CD14-positive monocyte (primary cell): ENCODE measurements at regions not wholly inside any gene's neighbourhood (a gene's known extent, or its start where the extent isn't known, plus 50 kb on each side); places are given as distances from the start of the nearest gene placed in this dataset.

ENCODE experiments used
- DNase-seq, 3 donors: peaks; one replicate each; pipeline ENCODE4 v3.0.0-alpha.2; 2011 to 2022
- H2AFZ ChIP-seq: 2 replicates; pipeline ENCODE4 v1.6.0; 2012; ENCODE audit warnings: mild to moderate bottlenecking, low read depth, low read length, inconsistent platforms; ENCODE audit not compliant: insufficient read depth, poor library complexity, severe bottlenecking
- H3K27ac ChIP-seq, 2 donors: 1 replicate in 1 of 2; 2 replicates in 1 of 2; pipeline ENCODE4 v1.5.1; 2012 to 2013; ENCODE audit warnings: low read length in 2 of 2, control low read depth in 1 of 2, inconsistent platforms in 1 of 2, low read depth in 1 of 2, mild to moderate bottlenecking in 1 of 2
- H3K27me3 ChIP-seq, 2 donors: one replicate each; pipeline versions ENCODE4 v1.6.0 to v1.6.1; 2011 to 2013; ENCODE audit warnings: low read length in 2 of 2; ENCODE audit not compliant: control insufficient read depth in 2 of 2, insufficient read depth in 2 of 2
- H3K36me3 ChIP-seq, 2 donors: replicated peaks in 1 of 2; 1 replicate in 1 of 2; 2 replicates in 1 of 2; pipeline versions ENCODE4 v1.5.1 to v1.6.1; 2012 to 2013; ENCODE audit warnings: low read length in 2 of 2, control low read depth in 1 of 2, inconsistent platforms in 1 of 2, mild to moderate bottlenecking in 1 of 2; ENCODE audit not compliant: insufficient read depth in 2 of 2, control insufficient read depth in 1 of 2
- H3K4me1 ChIP-seq, 2 donors: 1 replicate in 1 of 2; 2 replicates in 1 of 2; pipeline versions ENCODE4 v1.5.1 to v1.6.1; 2012 to 2013; ENCODE audit warnings: low read length in 2 of 2, control low read depth in 1 of 2, inconsistent platforms in 1 of 2, mild to moderate bottlenecking in 1 of 2, moderate library complexity in 1 of 2; ENCODE audit not compliant: insufficient read depth in 2 of 2, control insufficient read depth in 1 of 2
- H3K4me2 ChIP-seq: replicated peaks from 2 replicates; pipeline ENCODE3; 2012; ENCODE audit warnings: low read length, moderate library complexity, mild to moderate bottlenecking; ENCODE audit not compliant: poor library complexity, severe bottlenecking; ENCODE audit errors: extremely low read depth
- H3K4me3 ChIP-seq, 3 experiments: fragments of 200-600 bp in 1 of 3; sonication (generic) in 1 of 3; replicated peaks in 1 of 3; 1 replicate in 2 of 3; 2 replicates in 1 of 3; pipeline ENCODE4 v1.5.1; 2011 to 2013; ENCODE audit warnings: low read length in 3 of 3, mild to moderate bottlenecking in 3 of 3, control low read depth in 2 of 3, low read depth in 2 of 3, inconsistent platforms in 1 of 3, moderate library complexity in 1 of 3
- H3K79me2 ChIP-seq: 2 replicates; pipeline ENCODE4 v1.6.0; 2012; ENCODE audit warnings: mild to moderate bottlenecking, control low read depth, inconsistent platforms, low read length, moderate library complexity; ENCODE audit not compliant: insufficient read depth
- H3K9ac ChIP-seq: 2 replicates; pipeline ENCODE4 v1.6.0; 2017; ENCODE audit warnings: low read length, mild to moderate bottlenecking; ENCODE audit not compliant: insufficient read depth, poor library complexity, severe bottlenecking
- H3K9me3 ChIP-seq, 2 donors: replicated peaks in 1 of 2; 1 replicate in 1 of 2; 2 replicates in 1 of 2; pipeline versions ENCODE4 v1.5.1 to v1.6.1; 2012 to 2013; ENCODE audit warnings: low read length in 2 of 2, control low read depth in 1 of 2; ENCODE audit not compliant: control insufficient read depth in 1 of 2, insufficient read depth in 1 of 2
- H4K20me1 ChIP-seq: 2 replicates; pipeline ENCODE4 v1.6.0; 2012; ENCODE audit warnings: mild to moderate bottlenecking, low read length, control low read depth, moderate library complexity; ENCODE audit not compliant: insufficient read depth
- H3K27ac Mint-ChIP-seq, 7 donors: one replicate each; pipeline ENCODE4 v1.8.0; 2020; ENCODE audit warnings: mild to moderate bottlenecking in 7 of 7, mixed read lengths in 7 of 7, moderate library complexity in 6 of 7, inconsistent platforms in 2 of 7
- H3K27me3 Mint-ChIP-seq, 3 donors: one replicate each; pipeline ENCODE4 v1.8.0; 2021 to 2022; ENCODE audit warnings: low read depth in 3 of 3, mild to moderate bottlenecking in 3 of 3, mixed read lengths in 3 of 3, moderate library complexity in 3 of 3, inconsistent platforms in 1 of 3
- H3K36me3 Mint-ChIP-seq, 2 donors: one replicate each; pipeline ENCODE4 v1.8.0; 2020; ENCODE audit warnings: mixed read lengths in 2 of 2, inconsistent platforms in 1 of 2, mild to moderate bottlenecking in 1 of 2
- H3K4me1 Mint-ChIP-seq: one replicate; pipeline ENCODE4 v1.8.0; 2020; ENCODE audit warnings: mild to moderate bottlenecking, mixed read lengths
- H3K4me3 Mint-ChIP-seq, 2 donors: one replicate each; pipeline ENCODE4 v1.8.0; 2020; ENCODE audit warnings: mild to moderate bottlenecking in 2 of 2, mixed read lengths in 2 of 2, moderate library complexity in 1 of 2
- H3K9me3 Mint-ChIP-seq, 7 donors: one replicate each; pipeline ENCODE4 v1.8.0; 2020 to 2022; ENCODE audit warnings: mixed read lengths in 7 of 7, mild to moderate bottlenecking in 6 of 7, moderate library complexity in 6 of 7, inconsistent platforms in 2 of 7
- WGBS: methylation state at CpG from one replicate; pipeline ENCODE4 v1.1.5; 2013; ENCODE audit warnings: missing lambda C conversion rate; ENCODE audit not compliant: insufficient coverage; 5-methylcytosine and 5-hydroxymethylcytosine counted together
- intact Hi-C, 2 donors: fragments of 100-400 bp; cut with micrococcal nuclease; formaldehyde crosslinking; loops; one replicate each; pipeline versions ENCODE4 v1.15.0 to v1.15.1; 2023
- TF ChIP-seq, protein P1 (sequence below): fragments of 200-600 bp; IDR thresholded peaks from one replicate; pipeline ENCODE4 v1.8.0; 2022; ENCODE audit warnings: antibody characterized with exemption, mild to moderate bottlenecking

DNA sequence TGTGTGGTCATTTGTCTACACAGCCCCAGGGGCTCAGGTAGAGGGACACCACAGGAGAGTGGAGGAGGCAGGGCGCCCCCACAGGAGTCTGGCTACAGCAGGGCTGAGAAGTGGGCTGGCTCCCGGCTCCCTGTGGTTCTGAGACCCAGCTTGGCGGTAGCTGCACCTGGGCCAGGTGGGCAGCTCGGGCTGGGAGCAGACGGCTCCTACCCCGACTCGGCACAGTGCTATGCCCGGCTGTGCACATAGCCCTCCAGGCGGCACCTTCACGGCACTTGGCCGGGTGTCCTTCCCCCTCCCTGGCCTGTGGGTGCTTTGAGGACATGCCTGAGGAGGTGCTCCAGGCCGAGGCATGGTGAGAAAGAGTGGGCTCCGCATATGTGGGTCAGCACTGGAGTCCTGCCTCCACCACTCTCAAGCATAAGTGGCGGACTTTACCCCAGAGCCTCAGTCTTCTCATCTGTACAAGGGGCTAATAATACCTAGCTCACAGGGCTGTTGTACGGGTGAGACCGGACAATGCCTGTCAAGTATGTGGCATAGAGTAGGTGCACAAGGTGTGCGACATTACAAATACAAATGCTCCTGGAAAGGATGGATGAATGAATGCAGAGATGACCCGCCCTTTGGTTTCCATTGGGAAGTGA is 50.1 kb upstream of the JPH3 start:
- H2AFZ ChIP-seq, result no peak overlapping the region
- intact Hi-C loops, result no loop called here
- Mint-ChIP-seq H3K4me3 (no peak overlapping the region), H3K27ac (peak overlapping the region in 2 of 7 donors; percentile 37 to 63), H3K9me3 (peaks cover 0 to 1% (median 0%) of the 10 kb centered on the region in 7 donors), H3K4me1 (peaks cover 42% of the 10 kb centered on the region), H3K27me3 (peaks cover 3 to 16% (median 6%) of the 10 kb centered on the region in 3 donors), H3K36me3 (no peaks in the 10 kb centered on the region)
- H3K79me2 ChIP-seq, result no peaks in the 10 kb centered on the region
- WGBS, result 100% methylated on average over 3 of the region's 18 CpGs
- H3K27ac ChIP-seq, result no peak overlapping the region
- DNase-seq, result no peak
- no peaks in the 10 kb centered on the region for H3K27me3 ChIP-seq
- H3K4me1 ChIP-seq, result peaks cover 36 to 37% of the 10 kb centered on the region in 2 donors
- no peaks in the 10 kb centered on the region for H3K9me3 ChIP-seq
- TF ChIP-seq, protein P1, sequence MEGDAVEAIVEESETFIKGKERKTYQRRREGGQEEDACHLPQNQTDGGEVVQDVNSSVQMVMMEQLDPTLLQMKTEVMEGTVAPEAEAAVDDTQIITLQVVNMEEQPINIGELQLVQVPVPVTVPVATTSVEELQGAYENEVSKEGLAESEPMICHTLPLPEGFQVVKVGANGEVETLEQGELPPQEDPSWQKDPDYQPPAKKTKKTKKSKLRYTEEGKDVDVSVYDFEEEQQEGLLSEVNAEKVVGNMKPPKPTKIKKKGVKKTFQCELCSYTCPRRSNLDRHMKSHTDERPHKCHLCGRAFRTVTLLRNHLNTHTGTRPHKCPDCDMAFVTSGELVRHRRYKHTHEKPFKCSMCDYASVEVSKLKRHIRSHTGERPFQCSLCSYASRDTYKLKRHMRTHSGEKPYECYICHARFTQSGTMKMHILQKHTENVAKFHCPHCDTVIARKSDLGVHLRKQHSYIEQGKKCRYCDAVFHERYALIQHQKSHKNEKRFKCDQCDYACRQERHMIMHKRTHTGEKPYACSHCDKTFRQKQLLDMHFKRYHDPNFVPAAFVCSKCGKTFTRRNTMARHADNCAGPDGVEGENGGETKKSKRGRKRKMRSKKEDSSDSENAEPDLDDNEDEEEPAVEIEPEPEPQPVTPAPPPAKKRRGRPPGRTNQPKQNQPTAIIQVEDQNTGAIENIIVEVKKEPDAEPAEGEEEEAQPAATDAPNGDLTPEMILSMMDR, result no peak
- H4K20me1 ChIP-seq, result no peaks in the 10 kb centered on the region
- no peak overlapping the region for H3K4me2 ChIP-seq
- no peaks in the 10 kb centered on the region for H3K36me3 ChIP-seq
- H3K9ac ChIP-seq, result no peak overlapping the region
- H3K4me3 ChIP-seq, result no peak overlapping the region

DNA sequence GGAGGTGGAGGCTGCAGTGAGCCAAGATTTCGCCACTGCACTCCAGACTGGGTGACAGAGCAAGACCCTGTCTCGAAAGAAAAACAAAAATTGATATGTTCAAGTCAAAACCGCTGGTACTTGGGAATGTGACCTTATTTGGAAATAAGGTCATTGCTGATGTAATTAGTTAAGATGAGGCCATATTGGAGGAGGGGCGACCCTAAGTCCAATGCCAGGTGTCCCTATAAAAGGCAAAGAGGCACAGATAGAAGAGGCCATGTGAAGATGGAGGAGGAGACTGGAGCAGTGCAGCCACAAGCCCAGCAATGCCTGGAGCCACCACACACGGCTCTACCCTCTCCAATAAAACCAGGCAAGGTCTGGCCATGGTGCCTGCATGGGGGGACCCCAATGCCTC is 50.8 kb upstream of the JPH3 start:
- Histone ChIP-seq H3K36me3 (no peaks in the 10 kb centered on the region), H2AFZ (no peak overlapping the region), H4K20me1 (no peaks in the 10 kb centered on the region), H3K4me1 (peaks cover 29 to 30% of the 10 kb centered on the region in 2 donors), H3K79me2 (no peaks in the 10 kb centered on the region), H3K27ac (no peak overlapping the region), H3K9ac (no peak overlapping the region), H3K4me2 (no peak overlapping the region), H3K27me3 (no peaks in the 10 kb centered on the region), H3K4me3 (no peak overlapping the region), H3K9me3 (peaks cover 0 to 3% of the 10 kb centered on the region in 2 donors)
- Mint-ChIP-seq H3K27me3 (peaks cover 3 to 16% (median 6%) of the 10 kb centered on the region in 3 donors), H3K27ac (peak overlapping the region in 1 of 7 donors; percentile 37), H3K36me3 (no peaks in the 10 kb centered on the region), H3K9me3 (peaks cover 0 to 3% (median under 1%) of the 10 kb centered on the region in 7 donors), H3K4me1 (peaks cover 38% of the 10 kb centered on the region), H3K4me3 (no peak overlapping the region)
- no peak for DNase-seq
- WGBS, result 87% methylated on average over 4 of the region's 5 CpGs
- intact Hi-C loops, result loop anchor here (1.0 to 2.0 kb wide), 2 partner anchors 84 to 85 kb away; no protein-coding TSS in a partner anchor
- TF ChIP-seq, protein P1, result no peak
